Smooth muscle cell (in vitro differentiated cells): ENCODE measurements at regions not wholly inside any gene's neighbourhood (a gene's known extent, or its start where the extent isn't known, plus 50 kb on each side); places are given as distances from the start of the nearest gene placed in this dataset.

Source experiments
- DNase-seq: peaks from one replicate; lab custom pipeline; 2025; ENCODE audit not compliant: unreplicated experiment; lab: John Stamatoyannopoulos, UW
- H2AFZ ChIP-seq: fragments of 200-600 bp; sonication (generic); 2 replicates; pipeline ENCODE4 v1.6.0; 2016; ENCODE audit warnings: antibody characterized with exemption, low read depth, mild to moderate bottlenecking
- H3F3A ChIP-seq: fragments of 200-600 bp; sonication (generic); 2 replicates; pipeline ENCODE4 v1.6.0; 2017; ENCODE audit warnings: antibody characterized with exemption, low read depth
- H3K27ac ChIP-seq: fragments of 200-600 bp; sonication (generic); 2 replicates; pipeline ENCODE4 v1.5.1; 2016; ENCODE audit warnings: low read depth, mild to moderate bottlenecking
- H3K27me3 ChIP-seq: fragments of 200-600 bp; sonication (generic); 2 replicates; pipeline ENCODE4 v1.6.1; 2016; ENCODE audit warnings: low read depth, mild to moderate bottlenecking
- H3K36me3 ChIP-seq: fragments of 200-600 bp; sonication (generic); 2 replicates; pipeline ENCODE4 v1.5.1; 2016; ENCODE audit warnings: low read depth
- H3K4me1 ChIP-seq: fragments of 200-600 bp; sonication (generic); 2 replicates; pipeline ENCODE4 v1.5.1; 2016; ENCODE audit warnings: low read depth
- H3K4me2 ChIP-seq: fragments of 200-600 bp; sonication (generic); 2 replicates; pipeline ENCODE4 v1.6.0; 2016; ENCODE audit warnings: mild to moderate bottlenecking
- H3K4me3 ChIP-seq: fragments of 200-600 bp; sonication (generic); 2 replicates; pipeline ENCODE4 v1.5.1; 2016; ENCODE audit warnings: mild to moderate bottlenecking
- H3K79me2 ChIP-seq: fragments of 200-600 bp; sonication (generic); 2 replicates; pipeline ENCODE4 v1.6.0; 2016; ENCODE audit warnings: low read depth, mild to moderate bottlenecking
- H3K9ac ChIP-seq: fragments of 200-600 bp; sonication (generic); 2 replicates; pipeline ENCODE4 v1.6.0; 2016; ENCODE audit warnings: low read depth
- H3K9me3 ChIP-seq: fragments of 200-600 bp; sonication (generic); replicated peaks from 2 replicates; pipeline ENCODE4 v1.5.1; 2016; ENCODE audit warnings: low read depth
- H4K20me1 ChIP-seq: fragments of 200-600 bp; sonication (generic); 2 replicates; pipeline ENCODE4 v1.6.0; 2016; ENCODE audit warnings: low read depth
- WGBS: methylation state at CpG from one replicate; pipeline ENCODE4 v1.1.7; 2016; ENCODE audit warnings: low lambda C conversion rate; 5-methylcytosine and 5-hydroxymethylcytosine counted together
- TF ChIP-seq, protein P1 (sequence below): fragments of 200-600 bp; sonication (generic); IDR thresholded peaks from 2 replicates; pipeline ENCODE4 v1.5.1; 2017; ENCODE audit warnings: borderline replicate concordance, mild to moderate bottlenecking, antibody characterized with exemption; ENCODE audit not compliant: insufficient read depth, poor library complexity, severe bottlenecking

- no peaks in the 10 kb centered on the region for H3K27me3 ChIP-seq
- no peak overlapping the region for H3K4me3 ChIP-seq
- H3K79me2 ChIP-seq = no peaks in the 10 kb centered on the region
- H3K9me3 ChIP-seq = peaks cover 4% of the 10 kb centered on the region
- no peaks in the 10 kb centered on the region for H3K4me1 ChIP-seq
- H3K9ac ChIP-seq = no peak overlapping the region
- no peak overlapping the region for H3K27ac ChIP-seq
- H4K20me1 ChIP-seq = no peaks in the 10 kb centered on the region
- WGBS = 84% methylated on average over 4 of the region's 4 CpGs
- no peaks in the 10 kb centered on the region for H3F3A ChIP-seq
- H3K4me2 ChIP-seq = no peak overlapping the region
- no peaks in the 10 kb centered on the region for H3K36me3 ChIP-seq
- TF ChIP-seq, protein P1, sequence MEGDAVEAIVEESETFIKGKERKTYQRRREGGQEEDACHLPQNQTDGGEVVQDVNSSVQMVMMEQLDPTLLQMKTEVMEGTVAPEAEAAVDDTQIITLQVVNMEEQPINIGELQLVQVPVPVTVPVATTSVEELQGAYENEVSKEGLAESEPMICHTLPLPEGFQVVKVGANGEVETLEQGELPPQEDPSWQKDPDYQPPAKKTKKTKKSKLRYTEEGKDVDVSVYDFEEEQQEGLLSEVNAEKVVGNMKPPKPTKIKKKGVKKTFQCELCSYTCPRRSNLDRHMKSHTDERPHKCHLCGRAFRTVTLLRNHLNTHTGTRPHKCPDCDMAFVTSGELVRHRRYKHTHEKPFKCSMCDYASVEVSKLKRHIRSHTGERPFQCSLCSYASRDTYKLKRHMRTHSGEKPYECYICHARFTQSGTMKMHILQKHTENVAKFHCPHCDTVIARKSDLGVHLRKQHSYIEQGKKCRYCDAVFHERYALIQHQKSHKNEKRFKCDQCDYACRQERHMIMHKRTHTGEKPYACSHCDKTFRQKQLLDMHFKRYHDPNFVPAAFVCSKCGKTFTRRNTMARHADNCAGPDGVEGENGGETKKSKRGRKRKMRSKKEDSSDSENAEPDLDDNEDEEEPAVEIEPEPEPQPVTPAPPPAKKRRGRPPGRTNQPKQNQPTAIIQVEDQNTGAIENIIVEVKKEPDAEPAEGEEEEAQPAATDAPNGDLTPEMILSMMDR = no peak
- no peak overlapping the region for H2AFZ ChIP-seq
- no peak for DNase-seq
Measured at GRCh38 chr15:56811586-56811985, 78.3 kb upstream of the ZNF280D start.

- no peak overlapping the region for H3K27ac ChIP-seq
- peaks cover 4% of the 10 kb centered on the region for H3K9me3 ChIP-seq
- no peaks in the 10 kb centered on the region for H4K20me1 ChIP-seq
- H3F3A ChIP-seq = peaks cover 3% of the 10 kb centered on the region
- no peaks in the 10 kb centered on the region for H3K36me3 ChIP-seq
- no peak for DNase-seq
- no peak overlapping the region for H3K4me3 ChIP-seq
- H3K4me2 ChIP-seq = no peak overlapping the region
- TF ChIP-seq, protein P1 = no peak
- no peaks in the 10 kb centered on the region for H3K4me1 ChIP-seq
- no peak overlapping the region for H2AFZ ChIP-seq
- H3K9ac ChIP-seq = no peak overlapping the region
- H3K79me2 ChIP-seq = no peaks in the 10 kb centered on the region
- H3K27me3 ChIP-seq = no peaks in the 10 kb centered on the region
Measured at GRCh38 chr15:56808160-56808559, 74.9 kb upstream of the ZNF280D start.

DNA sequence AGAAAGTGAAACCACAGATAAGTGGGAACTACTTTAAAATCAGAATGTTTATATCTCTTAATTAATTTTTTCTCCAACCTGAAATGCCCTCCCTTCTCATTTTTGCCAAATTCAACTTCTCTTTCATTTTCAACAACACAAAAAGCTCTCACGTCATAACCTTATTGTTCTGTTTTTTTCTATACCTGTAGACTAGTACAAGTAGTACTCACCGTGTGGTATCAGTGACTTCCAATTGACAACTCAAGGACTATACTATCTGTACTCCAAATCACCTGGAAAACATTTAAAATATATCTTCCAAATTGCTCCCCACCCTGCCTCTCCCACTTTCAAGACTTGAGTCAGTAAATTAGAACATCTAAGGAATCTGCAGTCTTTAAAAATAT is 72.8 kb upstream of the ZNF280D start:
- H3K27me3 ChIP-seq = no peaks in the 10 kb centered on the region
- no peak overlapping the region for H3K9ac ChIP-seq
- H3K4me2 ChIP-seq = peak overlapping the region; percentile 77
- WGBS = 93% methylated on average over 2 of the region's 2 CpGs
- H3K4me1 ChIP-seq = no peaks in the 10 kb centered on the region
- no peaks in the 10 kb centered on the region for H3K36me3 ChIP-seq
- peak overlapping the region; percentile 33 for H3K27ac ChIP-seq
- no peaks in the 10 kb centered on the region for H3K79me2 ChIP-seq
- H2AFZ ChIP-seq = peak overlapping the region; percentile 66
- peaks cover 3% of the 10 kb centered on the region for H3F3A ChIP-seq
- H3K9me3 ChIP-seq = peaks cover 4% of the 10 kb centered on the region
- H4K20me1 ChIP-seq = no peaks in the 10 kb centered on the region
- H3K4me3 ChIP-seq = peak overlapping the region; percentile 29
- TF ChIP-seq, protein P1 = no peak
- no peak for DNase-seq

DNA sequence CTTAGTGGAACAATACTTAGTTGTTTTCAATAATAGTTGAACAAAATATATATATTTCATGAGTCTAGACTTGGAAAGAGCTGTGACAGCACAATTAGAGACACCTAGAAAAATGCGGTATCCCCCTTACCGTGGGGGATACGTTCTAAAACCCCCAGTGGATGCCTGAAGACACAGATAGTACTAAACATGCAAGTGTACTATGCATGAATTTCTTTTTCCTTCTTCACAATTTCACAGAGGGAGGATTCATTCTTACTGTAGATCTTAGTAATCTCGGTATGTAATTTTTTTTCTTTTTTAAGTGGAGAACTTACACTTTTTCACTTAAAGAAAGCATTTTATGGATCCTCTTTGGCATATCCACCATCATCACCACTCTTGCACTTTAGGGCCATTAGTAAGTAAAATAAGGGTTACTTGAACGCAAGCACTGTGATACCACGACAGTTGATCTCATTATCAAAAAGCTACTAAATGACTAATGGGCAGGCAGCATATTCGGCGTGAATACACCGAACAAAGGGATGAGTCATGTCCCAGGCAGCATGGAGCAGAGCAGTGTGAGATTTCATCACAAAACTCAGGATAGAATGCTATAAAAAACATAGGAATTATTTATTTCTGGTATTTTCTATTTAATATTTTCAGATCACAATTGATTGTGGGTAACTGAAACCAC is 72.3 kb upstream of the ZNF280D start:
- peak overlapping the region; percentile 66 for H2AFZ ChIP-seq

More for the DNA sequence above, 72.3 kb upstream of the ZNF280D start:
- Histone ChIP-seq H3K79me2 (no peaks in the 10 kb centered on the region), H3K9ac (peak overlapping the region; percentile 15), H3K36me3 (no peaks in the 10 kb centered on the region), H3K9me3 (peaks cover 4% of the 10 kb centered on the region), H3F3A (peaks cover 3% of the 10 kb centered on the region), H3K27ac (peak overlapping the region; percentile 33), H3K4me1 (no peaks in the 10 kb centered on the region), H3K4me3 (peak overlapping the region; percentile 29), H3K27me3 (no peaks in the 10 kb centered on the region), H4K20me1 (no peaks in the 10 kb centered on the region), H3K4me2 (peak overlapping the region; percentile 77)
- TF ChIP-seq, protein P1 = no peak
- DNase-seq = no peak
- WGBS = 50% methylated on average over 9 of the region's 9 CpGs
